ENCODE measurements at regions not wholly inside any gene's neighbourhood (a gene's known extent, or its start where the extent isn't known, plus 50 kb on each side); places are given as distances from the start of the nearest gene placed in this dataset.

DNA sequence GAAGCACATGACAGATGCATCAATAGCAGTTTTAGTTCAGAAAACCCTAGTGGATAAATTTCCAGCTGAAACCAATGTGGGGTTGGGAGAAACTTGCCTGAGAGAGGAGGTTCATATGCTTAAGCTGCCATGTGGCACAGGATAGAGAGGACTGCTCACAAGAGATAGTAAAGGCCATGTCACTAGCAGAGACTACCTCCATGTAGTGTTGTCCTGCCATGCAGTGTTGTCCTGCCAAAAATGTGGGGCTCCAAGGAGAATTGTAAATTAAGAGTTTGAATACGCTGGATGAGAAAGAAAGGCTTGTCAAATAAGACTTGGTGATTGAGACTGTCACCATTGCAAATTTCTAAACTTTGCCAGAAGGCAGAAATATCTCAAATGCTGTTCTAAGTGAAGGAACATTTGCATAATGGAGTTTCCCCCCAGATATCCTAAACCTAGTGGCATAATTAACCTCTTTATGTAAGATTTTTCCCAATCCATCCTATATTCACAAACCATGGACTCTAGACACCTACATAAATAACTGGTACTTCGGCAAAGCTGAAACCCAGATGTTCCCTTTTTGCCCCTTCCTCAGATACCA lies 938.3 kb upstream of the ALCAM start:
- Histone ChIP-seq H3K27ac (ENCODE audit: low read depth, low read length) (no peak overlapping the region), H3K27me3 (ENCODE audit: insufficient read depth, low read length) (no peaks in the 10 kb centered on the region), H3K4me1 (ENCODE audit: insufficient read depth, low read length) (no peaks in the 10 kb centered on the region), H3K4me2 (ENCODE audit: insufficient read depth, low read length) (no peak overlapping the region), H2AFZ (ENCODE audit: low read length) (no peak overlapping the region), H3K9me3 (ENCODE audit: low read depth, low read length) (no peaks in the 10 kb centered on the region), H3K36me3 (ENCODE audit: insufficient read depth, low read length) (no peaks in the 10 kb centered on the region), H3K79me2 (ENCODE audit: insufficient read depth, low read length) (no peaks in the 10 kb centered on the region), H4K20me1 (ENCODE audit: insufficient read depth, low read length) (no peaks in the 10 kb centered on the region), H3K4me3 (ENCODE audit: insufficient read depth, low read length) (no peak overlapping the region)
- DNase-seq (ENCODE audit: insufficient read length, low spot score, missing footprints) = no peak
- TF ChIP-seq, protein P1, sequence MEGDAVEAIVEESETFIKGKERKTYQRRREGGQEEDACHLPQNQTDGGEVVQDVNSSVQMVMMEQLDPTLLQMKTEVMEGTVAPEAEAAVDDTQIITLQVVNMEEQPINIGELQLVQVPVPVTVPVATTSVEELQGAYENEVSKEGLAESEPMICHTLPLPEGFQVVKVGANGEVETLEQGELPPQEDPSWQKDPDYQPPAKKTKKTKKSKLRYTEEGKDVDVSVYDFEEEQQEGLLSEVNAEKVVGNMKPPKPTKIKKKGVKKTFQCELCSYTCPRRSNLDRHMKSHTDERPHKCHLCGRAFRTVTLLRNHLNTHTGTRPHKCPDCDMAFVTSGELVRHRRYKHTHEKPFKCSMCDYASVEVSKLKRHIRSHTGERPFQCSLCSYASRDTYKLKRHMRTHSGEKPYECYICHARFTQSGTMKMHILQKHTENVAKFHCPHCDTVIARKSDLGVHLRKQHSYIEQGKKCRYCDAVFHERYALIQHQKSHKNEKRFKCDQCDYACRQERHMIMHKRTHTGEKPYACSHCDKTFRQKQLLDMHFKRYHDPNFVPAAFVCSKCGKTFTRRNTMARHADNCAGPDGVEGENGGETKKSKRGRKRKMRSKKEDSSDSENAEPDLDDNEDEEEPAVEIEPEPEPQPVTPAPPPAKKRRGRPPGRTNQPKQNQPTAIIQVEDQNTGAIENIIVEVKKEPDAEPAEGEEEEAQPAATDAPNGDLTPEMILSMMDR (IDR thresholded peaks at IDR 0.05; ENCODE audit: extremely low read depth, low read depth, low read length) = no peak

DNA sequence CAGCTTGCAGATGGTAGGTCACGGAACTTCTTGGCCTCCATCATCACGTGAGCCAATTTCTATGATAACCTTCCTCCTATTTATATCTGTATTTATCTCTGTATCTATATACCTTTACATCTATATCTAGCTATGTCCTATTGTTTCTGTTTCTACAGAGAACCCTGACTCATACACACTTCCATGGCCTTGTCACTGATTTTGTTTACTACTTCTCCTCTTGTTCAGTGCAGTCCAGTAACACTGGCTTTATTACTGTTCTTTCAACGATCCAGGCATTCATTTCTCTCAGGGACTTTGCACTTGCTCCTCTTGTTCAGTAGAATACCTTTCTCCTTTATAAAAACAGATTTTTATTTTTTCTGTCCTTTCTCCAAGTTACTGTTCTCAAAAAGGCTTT lies 937.0 kb upstream of the ALCAM start:
- Histone ChIP-seq H3K36me3 (ENCODE audit: insufficient read depth, low read length) (no peaks in the 10 kb centered on the region), H3K4me1 (ENCODE audit: insufficient read depth, low read length) (no peaks in the 10 kb centered on the region), H3K27me3 (ENCODE audit: insufficient read depth, low read length) (no peaks in the 10 kb centered on the region), H3K4me2 (ENCODE audit: insufficient read depth, low read length) (no peak overlapping the region), H3K27ac (ENCODE audit: low read depth, low read length) (no peak overlapping the region), H3K4me3 (ENCODE audit: insufficient read depth, low read length) (no peak overlapping the region), H2AFZ (ENCODE audit: low read length) (no peak overlapping the region), H4K20me1 (ENCODE audit: insufficient read depth, low read length) (no peaks in the 10 kb centered on the region), H3K79me2 (ENCODE audit: insufficient read depth, low read length) (no peaks in the 10 kb centered on the region), H3K9me3 (ENCODE audit: low read depth, low read length) (no peaks in the 10 kb centered on the region)
- TF ChIP-seq, protein P1 (IDR thresholded peaks at IDR 0.05; ENCODE audit: extremely low read depth, low read depth, low read length) = no peak
- no peak for DNase-seq (ENCODE audit: insufficient read length, low spot score, missing footprints)

DNA sequence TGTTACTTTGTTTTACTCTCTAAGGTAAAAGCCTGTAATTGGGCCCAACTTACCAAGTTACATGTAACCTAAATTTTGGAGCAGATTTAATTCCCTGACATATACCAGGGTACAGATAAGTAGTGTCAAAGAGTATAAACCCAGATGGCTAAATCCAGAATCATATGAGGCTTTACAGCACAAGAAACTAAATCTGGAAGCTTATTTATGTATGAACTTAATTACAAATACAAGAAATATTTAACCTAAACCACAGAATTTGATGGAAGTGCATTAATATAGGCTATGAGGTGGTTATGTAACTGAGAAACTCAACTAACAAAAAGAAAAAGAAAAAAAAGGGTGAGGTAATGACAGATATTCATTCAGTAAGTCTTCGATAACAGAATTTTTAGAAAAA lies 930.2 kb upstream of the ALCAM start:
- DNase-seq (ENCODE audit: insufficient read length, low spot score, missing footprints) = no peak
- no peaks in the 10 kb centered on the region for H3K36me3 ChIP-seq (ENCODE audit: insufficient read depth, low read length)
- peaks cover 14% of the 10 kb centered on the region for H3K4me1 ChIP-seq (ENCODE audit: insufficient read depth, low read length)
- H3K27ac ChIP-seq (ENCODE audit: low read depth, low read length) = no peak overlapping the region
- no peaks in the 10 kb centered on the region for H3K79me2 ChIP-seq (ENCODE audit: insufficient read depth, low read length)
- no peak overlapping the region for H2AFZ ChIP-seq (ENCODE audit: low read length)
- no peaks in the 10 kb centered on the region for H3K27me3 ChIP-seq (ENCODE audit: insufficient read depth, low read length)
- H3K9me3 ChIP-seq (ENCODE audit: low read depth, low read length) = no peaks in the 10 kb centered on the region
- peak overlapping the region; percentile 20 for H3K4me2 ChIP-seq (ENCODE audit: insufficient read depth, low read length)
- no peaks in the 10 kb centered on the region for H4K20me1 ChIP-seq (ENCODE audit: insufficient read depth, low read length)
- H3K4me3 ChIP-seq (ENCODE audit: insufficient read depth, low read length) = no peak overlapping the region
- TF ChIP-seq, protein P1 (IDR thresholded peaks at IDR 0.05; ENCODE audit: extremely low read depth, low read depth, low read length) = no peak

DNA sequence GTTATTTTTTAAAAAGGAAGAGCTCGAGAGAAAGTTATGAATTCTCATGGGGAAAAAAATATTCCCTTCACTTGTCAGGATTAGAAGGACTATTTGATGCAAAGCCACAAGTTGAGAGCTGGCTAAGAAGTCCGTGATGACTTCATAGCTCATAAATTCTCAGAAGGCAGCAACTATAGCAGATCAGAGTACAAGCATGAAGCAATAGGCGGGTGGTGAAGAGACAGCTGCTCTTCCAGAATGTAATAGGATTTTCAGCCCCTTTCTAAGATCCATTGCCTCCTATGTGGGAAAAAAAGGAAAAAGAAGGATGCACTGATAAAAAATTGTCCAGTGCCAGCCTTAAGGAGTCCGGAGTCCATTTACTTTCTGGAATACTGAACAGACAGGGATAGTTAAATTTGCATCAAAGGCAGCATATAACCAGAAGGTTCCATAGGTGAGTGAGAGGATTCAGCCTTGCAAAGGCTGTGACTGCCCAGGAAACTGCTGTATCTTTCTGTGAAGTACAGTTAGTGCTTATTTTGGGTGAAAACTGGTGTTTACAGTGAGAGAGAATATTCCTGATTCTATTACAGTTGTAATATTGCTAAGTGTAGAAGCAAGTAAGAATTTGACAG lies 929.5 kb upstream of the ALCAM start:
- TF ChIP-seq, protein P1 (IDR thresholded peaks at IDR 0.05; ENCODE audit: extremely low read depth, low read depth, low read length) = no peak
- H4K20me1 ChIP-seq (ENCODE audit: insufficient read depth, low read length) = no peaks in the 10 kb centered on the region
- no peaks in the 10 kb centered on the region for H3K79me2 ChIP-seq (ENCODE audit: insufficient read depth, low read length)
- peaks cover 14% of the 10 kb centered on the region for H3K4me1 ChIP-seq (ENCODE audit: insufficient read depth, low read length)
- no peak overlapping the region for H2AFZ ChIP-seq (ENCODE audit: low read length)
- peak; percentile 72 for DNase-seq (ENCODE audit: insufficient read length, low spot score, missing footprints)
- no peaks in the 10 kb centered on the region for H3K36me3 ChIP-seq (ENCODE audit: insufficient read depth, low read length)
- no peak overlapping the region for H3K27ac ChIP-seq (ENCODE audit: low read depth, low read length)
- H3K9me3 ChIP-seq (ENCODE audit: low read depth, low read length) = no peaks in the 10 kb centered on the region
- no peak overlapping the region for H3K4me3 ChIP-seq (ENCODE audit: insufficient read depth, low read length)
- H3K27me3 ChIP-seq (ENCODE audit: insufficient read depth, low read length) = no peaks in the 10 kb centered on the region
- H3K4me2 ChIP-seq (ENCODE audit: insufficient read depth, low read length) = peak overlapping the region; percentile 20

Data from osteoblast (primary cell).